Stimulated activated CD8-positive, alpha-beta memory T cell treated with anti-CD3 and anti-CD28 coated beads, Interleukin-15, amount 100 ng/mL, for 48 hours (primary cell): ENCODE measurements at regions not wholly inside any gene's neighbourhood (a gene's known extent, or its start where the extent isn't known, plus 50 kb on each side); places are given as distances from the start of the nearest gene placed in this dataset.
"Not testable (repeated sequence)": the region's sequence is repeated elsewhere in the genome, so short reads cannot be mapped to it uniquely, and the experiment has no call there.

Experiments used
- DNase-seq, 2 donors: peaks; one replicate each; pipeline ENCODE4 v3.0.0-alpha.2; 2020; ENCODE audit warnings: low read depth in 2 of 2

DNA sequence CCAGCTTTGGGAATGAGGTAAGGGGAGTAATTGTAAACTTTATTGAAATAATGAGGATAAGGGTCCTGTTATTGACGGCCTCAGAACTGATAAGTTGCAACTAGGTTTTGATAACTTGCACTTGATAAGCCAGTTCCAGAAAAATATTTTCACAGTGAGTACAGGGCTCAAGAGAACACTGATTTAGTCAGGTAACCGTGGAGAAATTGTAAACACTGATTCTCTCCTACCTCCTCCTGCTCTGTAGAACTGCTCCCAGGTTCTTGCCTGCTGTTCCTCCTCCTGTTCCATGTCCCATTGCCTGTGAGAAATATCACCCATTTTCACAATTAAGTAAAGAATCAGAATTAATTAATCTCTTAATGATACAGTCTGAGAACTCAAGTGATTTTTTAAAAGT is 55.0 kb upstream of the CXXC4 start:
- DNase-seq, result no peak

DNA sequence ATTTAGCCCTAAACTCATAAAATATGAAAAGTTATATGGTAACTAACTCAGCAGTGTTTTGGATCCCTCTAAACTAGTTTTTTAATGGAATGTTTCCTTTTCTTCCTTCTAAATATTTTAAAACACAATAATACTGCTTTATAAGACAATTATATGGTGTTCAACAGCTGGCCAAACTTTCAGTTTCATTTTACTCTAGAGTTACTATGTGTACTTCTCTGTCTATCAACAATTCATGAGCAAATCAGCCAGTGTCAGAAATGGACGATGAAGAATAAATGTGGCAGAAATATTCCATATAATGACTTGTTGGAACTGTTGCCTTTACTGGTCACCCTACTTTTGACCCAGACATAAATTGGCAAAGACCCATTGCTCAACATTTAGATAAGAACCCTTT is 64.8 kb upstream of the CXXC4 start:
- no peak for DNase-seq

DNA sequence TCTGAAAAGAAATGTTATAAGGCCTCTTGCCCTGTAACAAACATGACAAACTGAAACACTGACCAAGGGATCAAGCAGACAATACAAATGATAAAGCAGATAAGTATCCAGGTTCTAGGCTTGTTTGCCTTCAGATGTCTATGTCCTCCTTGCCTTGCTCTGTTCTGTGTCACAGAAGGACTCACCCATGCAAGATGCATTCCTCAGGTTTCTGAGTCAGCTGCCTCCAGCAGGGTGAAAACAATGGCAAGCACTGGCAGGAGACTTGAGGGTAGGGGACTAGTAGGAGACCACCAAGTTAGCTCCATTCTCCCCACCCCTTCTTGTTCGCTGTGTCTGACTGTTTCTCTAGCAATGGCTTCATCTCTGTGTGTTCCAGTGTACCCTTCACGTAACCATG is 76.6 kb upstream of the CXXC4 start:
- no peak for DNase-seq

DNA sequence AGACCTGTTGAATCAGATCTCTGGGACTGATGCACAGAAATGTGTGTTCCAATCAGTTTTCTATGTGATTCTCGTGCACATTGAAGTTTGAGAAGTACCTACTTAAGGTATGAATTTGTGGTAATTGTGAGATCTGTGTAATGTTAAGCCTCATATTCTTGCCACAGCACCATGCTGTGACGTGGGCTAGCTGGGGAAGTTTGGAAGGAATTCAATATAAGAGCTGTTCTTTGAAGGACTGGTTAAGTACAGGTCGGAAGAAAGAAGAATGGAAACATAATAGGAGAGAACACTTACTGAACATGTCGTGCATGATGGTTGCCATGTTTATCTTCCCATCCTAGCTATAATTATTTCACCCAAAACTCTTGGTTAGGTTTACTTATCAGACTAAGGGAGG is 79.7 kb upstream of the CXXC4 start:
- no peak for DNase-seq

DNA sequence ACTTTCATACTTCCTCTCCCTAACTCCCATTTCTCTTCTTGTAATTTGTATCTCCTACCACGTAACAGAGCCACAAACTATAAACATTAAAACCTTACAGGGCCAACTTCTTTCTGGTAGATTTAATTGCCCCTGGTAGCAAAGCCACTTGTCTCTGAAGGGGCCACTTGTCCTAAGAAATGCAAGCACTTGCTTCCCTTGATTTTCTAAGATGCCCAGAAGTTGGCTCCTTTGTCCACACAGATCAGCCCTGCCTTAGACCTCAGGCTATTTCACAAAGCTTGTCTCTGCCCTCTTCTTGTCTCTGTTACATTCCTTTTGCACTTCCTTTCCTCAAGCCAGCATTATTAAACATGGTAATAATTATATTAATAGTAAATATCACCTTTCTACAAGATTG is 80.6 kb upstream of the CXXC4 start:
- DNase-seq, result no peak

DNA sequence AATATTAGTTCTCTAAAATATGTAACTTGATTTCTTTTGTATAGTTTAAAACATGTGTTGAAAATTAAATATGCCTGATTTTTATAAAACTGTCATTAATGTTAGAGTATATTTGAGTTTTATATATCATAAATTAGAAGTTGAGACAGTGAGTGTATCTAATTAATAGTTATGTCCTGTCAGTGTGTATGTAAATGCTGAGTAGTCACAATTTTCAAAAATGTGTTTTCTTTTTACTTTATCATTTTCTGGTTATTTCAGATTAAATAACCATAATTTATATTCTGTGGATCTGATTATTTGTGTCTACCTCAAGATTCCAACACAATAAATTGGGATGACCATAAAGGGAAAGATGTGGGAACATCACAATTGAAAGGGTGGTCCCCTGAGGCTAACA is 82.7 kb upstream of the CXXC4 start:
- no peak for DNase-seq

DNA sequence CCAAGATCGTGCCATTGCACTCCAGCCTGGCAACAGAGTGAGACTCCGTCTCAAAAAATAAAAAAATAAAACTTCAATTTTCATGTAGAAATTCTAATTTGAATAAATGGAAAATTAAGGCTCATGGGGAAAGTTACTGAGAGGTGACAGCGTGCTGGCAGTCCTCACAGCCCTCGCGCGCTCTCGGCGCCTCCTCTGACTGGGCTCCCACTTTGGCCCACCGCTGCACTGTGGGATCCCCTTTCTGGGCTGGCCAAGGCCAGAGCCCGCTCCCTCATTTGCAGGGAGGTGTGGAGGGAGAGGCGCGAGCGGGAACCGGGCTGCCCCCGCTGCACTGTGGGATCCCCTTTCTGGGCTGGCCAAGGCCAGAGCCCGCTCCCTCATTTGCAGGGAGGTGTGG is 86.8 kb upstream of the CXXC4 start:
- DNase-seq, result not testable (repeated sequence)

DNA sequence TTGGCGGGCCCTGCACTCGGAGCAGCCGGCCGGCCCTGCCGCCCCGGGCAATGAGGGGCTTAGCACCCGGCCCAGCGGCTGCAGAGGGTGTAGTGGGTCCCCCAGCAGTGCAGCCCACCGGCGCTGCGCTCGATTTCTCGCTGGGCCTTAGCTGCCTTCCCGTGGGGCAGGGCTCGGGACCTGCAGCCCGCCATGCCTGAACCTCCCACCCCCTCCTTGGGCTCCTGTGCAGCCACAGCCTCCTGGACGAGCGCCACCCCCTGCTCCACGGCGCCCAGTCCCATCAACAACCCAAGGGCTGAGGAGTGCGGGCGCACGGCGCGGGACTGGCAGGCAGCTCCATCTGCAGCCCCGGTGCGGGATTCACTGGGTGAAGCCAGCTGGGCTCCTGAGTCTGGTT is 87.4 kb upstream of the CXXC4 start:
- DNase-seq, result not testable (repeated sequence)

DNA sequence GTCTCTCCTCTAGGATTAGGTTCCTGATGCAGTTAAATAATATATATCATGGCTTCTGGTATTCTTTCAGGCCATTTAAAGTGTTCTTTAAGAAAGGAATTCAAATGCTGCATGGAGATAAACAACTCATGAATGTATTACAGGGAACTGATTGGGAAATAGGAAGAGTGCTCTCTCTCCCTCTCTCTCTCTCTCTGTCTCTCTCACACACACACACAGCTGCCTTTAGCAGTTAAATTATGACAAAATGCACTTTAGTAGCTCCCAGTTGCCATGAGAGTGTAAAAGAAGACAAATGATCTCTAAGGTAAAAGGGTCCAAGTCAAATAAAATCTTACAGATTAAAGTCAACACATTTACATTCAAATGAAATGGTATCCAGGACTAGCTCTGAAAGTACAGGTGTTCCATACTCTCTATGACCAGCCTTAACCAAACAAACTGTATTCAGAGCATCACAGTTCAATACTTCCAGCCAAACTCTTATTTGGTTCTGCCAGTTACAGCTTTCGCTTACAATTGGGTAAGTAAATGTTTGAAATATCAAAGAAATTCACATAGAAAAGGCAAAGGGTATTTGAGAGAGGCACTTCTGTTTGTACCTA is 94.7 kb upstream of the CXXC4 start:
- DNase-seq, result no peak

DNA sequence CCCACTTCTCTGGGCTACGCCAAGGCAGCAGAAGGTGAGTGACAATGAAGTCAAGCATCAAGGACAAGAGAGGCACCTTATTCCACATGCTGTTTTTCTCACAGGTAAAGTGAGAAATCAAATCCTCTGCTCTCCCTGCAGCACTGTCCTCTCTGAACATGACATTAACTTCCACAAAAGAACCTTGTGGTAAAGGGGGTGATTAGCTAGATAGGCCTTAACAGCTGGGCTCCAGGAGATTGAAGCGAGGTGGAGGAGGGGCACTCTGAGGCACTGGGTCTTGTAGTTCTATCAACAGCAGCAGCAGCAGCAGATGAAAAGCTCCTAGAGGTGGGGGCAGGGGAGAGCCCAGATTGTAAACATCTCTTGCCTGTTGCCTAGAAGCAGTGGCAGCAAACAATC is 96.8 kb upstream of the CXXC4 start:
- DNase-seq, result no peak

DNA sequence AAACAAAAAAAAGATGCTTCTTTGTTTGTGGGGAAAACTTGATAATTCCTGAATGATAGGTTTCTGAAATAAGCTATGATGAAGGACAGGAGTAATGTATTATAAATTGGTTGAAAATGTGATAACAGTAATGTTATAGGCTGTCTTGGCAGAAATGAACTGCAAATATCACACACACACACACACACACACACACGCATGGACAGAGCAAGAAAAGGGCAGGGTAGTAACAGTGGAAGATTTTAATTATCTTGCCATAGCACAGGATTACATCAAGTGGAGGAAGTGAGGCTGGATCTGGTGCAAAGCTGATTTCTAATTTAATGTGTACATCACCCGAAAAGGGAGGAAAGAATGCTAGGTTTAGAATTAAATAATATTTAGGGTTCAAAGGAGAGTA is 97.5 kb upstream of the CXXC4 start:
- DNase-seq, result no peak

DNA sequence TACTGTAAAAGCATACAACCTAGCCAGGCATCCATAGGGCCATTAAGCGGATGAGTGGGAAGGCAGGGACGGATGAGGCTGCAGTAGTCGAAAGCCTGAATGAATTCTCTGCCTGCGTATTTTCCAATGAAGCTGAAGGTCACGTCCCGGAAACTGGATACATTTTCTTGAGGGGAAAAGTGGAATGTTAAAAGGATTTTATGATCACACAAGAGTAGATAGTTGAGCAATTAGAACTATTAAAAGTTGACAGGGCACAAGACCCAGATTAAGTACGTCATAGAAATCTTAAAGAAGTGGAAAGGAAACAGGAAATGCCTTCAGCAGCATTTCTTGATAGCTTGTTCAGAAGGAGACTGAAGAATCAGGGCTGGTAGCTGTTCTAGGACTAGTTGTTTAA is 98.3 kb upstream of the CXXC4 start:
- no peak for DNase-seq

DNA sequence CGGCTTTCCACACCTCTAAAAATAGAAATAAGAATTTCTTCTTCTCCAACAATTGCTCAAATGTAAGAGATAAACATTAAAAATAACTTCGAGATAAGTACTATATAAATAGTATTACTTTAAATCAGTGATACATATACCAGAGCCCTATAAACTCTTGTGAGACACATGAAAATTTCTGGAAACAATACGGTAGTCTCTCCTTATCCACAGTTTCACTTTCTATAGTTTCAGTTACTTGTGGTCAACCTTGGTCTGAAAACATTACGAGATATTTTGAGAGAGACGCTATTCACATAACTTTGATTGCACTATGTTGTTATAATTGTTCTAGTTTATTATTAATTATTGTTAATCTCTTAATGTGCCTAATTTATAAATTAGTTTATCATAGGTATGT is 101.5 kb upstream of the CXXC4 start:
- no peak for DNase-seq

DNA sequence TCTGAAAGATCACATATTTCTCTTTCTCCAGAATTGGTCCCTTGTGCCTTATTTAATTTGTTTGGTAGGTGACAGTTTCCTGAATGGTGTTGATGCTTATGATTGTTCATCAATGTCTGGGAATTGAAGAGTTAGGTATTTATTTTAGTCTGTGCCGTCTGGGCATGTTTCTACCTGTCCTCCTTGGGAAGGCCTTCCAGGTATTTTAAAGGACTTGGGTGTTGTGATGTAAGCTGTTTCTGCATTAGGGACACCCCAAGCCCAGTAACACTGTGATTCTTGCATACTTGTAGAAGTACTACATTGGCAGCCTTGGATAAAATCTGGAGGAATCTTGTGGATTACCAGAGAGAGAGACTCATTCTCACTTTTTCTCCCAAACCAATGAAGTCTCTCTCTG is 120.8 kb upstream of the CXXC4 start:
- DNase-seq, result no peak

DNA sequence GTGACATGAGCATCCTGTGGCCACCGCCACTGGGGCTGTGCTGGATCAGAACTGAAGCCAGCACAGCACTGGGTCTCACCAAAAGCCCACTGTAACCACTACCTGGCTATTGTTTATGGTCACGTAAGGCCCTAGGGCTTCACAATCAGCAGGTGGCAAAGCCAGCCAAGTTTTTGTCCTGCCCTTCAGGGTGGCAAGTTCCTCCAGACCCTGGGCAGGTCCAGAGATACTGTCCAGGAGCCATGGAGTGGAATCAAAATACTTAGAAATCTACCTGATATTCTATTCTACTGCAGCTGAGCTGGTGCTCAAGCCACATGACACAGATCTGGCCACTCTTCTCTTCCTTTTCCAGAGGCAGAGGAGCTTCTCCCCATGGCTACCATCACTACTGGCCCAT is 121.2 kb upstream of the CXXC4 start:
- DNase-seq, result no peak

DNA sequence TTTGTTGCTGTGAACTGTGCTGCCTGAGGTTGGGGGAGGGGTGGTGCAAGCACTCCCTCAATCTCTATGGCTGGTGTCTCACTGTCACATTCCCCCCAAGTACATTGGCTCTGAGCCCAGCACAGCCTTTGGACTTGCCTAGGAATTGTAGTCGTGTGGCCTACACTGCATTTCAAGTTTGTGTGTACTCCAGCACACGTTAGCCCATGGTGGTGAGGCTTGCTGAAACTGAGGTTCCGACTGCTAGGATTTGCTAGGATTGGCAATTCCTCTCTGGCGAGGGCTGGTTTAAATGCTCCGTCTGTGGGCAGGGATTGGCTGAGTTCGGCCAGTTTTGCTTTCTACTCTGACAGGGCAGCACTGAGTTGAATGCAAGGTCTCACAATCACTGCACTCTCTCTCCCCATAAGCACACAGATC is 121.7 kb upstream of the CXXC4 start:
- no peak for DNase-seq

DNA sequence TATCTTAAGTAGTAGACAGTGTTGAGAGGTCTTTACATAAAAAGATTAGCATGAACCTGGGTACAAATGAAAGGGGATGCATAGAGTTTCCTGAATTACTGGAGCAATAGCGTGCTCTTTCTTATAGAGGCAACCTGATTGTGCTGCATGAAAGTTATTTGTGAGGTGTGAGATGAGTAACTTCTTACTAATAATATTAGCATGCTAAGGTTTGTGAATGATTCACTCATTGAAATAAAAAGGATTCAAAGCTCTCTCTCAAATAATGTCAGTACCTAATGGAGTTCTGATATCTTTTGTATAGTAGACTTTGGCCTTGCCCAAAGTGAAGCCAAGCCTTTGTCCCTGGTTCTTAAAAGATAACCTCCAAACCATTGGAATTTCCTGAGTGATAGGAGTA is 131.0 kb upstream of the CXXC4 start:
- no peak for DNase-seq

DNA sequence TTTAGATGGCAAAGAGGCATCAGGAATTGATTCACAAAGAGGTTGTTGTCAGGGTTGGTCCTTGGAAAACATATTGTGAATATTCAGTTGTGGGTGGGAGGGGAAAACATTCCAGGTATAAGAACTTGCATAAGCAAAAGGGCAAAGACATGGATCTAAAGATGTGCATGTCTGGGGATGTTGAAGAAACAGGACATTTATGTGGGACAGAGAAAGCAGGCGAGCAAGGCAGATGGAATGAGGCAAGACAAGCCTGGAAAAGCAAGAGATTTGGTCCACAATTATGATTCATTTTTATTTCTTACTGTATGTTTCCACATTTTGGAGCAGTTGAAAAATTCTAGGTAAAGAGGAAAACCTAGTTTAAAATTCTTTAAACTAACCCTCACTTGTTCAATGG is 134.9 kb upstream of the CXXC4 start:
- DNase-seq, result no peak

DNA sequence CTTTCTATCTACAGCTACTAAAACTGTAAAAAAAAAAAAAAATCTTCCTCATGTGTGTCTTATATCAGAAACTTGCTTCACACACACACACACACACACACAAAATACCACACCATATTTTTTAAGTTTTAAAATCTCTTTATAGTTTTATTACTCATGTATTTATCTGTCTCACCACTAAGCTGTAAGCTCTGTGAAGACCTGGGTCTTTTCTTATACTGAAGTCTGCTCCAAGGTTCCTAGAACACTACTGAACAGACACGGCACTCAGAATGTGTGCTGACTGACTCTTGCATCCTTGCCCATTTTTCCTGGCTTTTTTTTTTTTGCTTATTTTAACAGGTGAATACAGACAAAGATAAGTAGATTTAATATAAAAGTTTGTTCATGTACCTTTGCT is 135.6 kb upstream of the CXXC4 start:
- no peak for DNase-seq

DNA sequence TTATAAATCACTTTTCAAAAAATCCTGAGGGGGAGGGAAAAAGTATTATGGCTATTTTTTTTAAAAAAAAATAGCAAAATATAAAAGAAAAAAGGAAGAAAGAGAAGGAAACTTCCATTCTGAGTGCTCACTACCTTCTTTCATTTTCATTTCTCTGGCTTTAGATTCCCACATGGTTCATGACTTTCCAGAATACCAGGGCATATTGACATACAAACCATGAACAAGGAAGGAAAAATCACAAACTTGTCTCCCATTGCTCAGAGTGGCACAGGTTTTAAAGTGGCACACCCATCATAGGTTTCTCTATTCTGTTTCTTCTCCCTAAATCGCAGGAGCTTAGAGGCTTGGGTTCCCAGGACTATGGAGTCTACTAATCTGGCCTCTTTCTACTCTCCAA is 136.3 kb upstream of the CXXC4 start:
- no peak for DNase-seq

DNA sequence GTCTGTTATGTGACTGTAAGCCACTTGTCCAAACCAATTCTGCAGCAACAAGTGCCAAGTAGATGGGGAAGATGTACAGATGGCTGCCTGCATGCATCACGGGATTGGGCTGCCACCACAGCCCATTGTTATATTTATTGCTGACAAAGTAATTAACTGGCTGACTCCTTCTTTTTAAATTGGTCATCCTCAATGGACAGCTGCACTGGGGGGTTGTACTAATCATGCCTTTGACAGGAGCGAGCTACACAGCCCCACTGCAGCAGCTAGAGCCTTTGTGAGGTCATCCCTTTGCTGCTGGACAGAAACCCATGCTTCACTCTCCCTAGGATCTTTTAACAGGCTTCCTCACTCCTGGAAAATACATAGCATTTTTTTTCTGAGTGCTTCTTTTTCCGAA is 146.7 kb upstream of the CXXC4 start:
- DNase-seq, result no peak

DNA sequence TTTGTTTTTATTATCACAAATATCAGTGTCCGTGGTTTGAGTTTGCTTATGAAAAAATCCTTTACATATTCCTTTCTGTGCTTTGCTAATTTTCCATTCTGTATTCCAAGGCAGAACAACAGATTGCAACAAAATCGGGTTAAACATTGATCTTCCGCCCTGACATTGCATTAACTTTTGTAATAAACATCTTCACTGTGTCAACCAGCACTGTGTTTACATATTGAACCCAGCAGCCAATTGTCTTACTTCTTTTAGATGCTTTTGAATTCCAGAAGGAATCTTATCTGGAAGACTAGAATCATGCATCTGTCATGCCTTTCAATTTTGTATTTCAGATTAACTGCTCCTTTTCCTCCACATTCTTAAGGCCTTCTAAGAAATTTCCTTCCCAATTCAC is 147.8 kb upstream of the CXXC4 start:
- no peak for DNase-seq

DNA sequence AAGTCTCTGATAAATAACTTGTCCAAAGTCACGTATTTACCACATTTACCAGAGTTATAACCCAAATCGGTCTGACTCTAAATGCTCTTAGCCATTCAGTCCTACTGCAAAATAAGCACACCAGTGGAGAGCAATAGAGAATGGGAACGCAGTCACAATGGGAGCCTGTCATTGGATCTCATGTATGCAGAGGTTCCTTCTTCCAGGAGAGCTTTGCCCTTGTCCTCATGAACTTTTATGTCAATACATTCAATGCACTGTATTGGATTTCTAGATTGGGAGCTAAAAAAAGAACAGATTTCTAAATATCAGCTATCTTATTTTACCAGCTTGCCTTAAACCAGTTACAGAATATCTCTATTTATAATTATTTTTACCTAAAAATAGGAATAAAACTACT is 149.1 kb upstream of the CXXC4 start:
- DNase-seq, result no peak

DNA sequence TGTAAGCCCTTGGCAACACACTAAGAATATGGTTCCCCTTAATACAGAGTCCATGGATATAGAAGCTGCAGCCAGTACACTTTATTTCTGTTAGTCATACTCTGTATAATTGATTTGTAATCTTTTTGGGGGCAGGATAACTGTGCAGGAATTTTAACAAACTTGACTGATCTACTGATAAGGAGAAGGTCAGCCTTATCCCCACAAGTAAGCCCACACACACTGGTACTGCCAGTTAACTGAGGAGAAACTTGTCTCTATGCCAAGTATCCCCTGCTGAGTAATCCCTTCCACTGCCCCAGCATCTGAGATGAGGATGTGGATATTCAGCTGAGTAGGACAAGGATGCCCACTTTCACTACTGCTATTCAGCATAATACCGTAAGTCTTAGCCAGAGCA is 154.9 kb upstream of the CXXC4 start:
- no peak for DNase-seq

DNA sequence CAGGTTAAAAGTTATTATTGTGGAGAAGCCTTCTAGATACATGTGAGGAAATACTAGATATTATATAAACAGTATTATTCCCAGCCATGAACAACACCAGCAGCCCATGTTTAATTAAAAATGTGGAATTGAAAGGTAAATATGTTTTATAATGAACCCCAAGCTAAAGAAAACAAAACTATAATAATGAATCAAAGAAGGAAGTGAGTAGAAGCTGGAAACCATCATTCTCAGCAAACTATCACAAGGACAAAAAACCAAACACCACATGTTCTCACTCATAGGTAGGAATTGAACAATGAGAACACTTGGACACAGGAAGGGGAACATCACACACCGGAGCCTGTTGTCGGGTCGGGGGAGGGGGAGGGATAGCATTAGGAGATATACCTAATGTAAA is 167.6 kb upstream of the CXXC4 start:
- not testable (repeated sequence) for DNase-seq
